ENCODE measurements at regions not wholly inside any gene's neighbourhood (a gene's known extent, or its start where the extent isn't known, plus 50 kb on each side); places are given as distances from the start of the nearest gene placed in this dataset.
A peak's percentile ranks its signal among the peaks of the same experiment; 100 is the strongest.

- dilution Hi-C loops (cut with HindIII; ENCODE audit: low sequenced_read_pairs, unreplicated experiment), result no loop called here
- Histone ChIP-seq H2BK120ac (ENCODE audit: low read depth, low read length) (no peak overlapping the region), H4K5ac (ENCODE audit: low read depth, low read length) (no peak overlapping the region), H3K9ac (ENCODE audit: low read depth, low read length) (no peak overlapping the region), H3K36me3 (ENCODE audit: control insufficient read depth, insufficient read depth, low read length) (no peaks in the 10 kb centered on the region), H3K56ac (ENCODE audit: extremely low read depth, insufficient read depth, low read length) (no peak overlapping the region), H4K20me1 (ENCODE audit: insufficient read depth, low read length) (no peaks in the 10 kb centered on the region), H3K27ac (ENCODE audit: insufficient read depth, low read length) (no peak overlapping the region), H3K23ac (ENCODE audit: low read depth, low read length) (no peak overlapping the region; the same call in 1 of the 2 replicates), H3K79me1 (ENCODE audit: low read depth in 1 of 2, low read length in 2 of 2) (no peaks in the 10 kb centered on the region), H3K14ac (replicated peaks; ENCODE audit: low read depth, low read length) (no peak overlapping the region), H3K18ac (ENCODE audit: low read depth, low read length) (no peak overlapping the region), H3K27me3 (ENCODE audit: control insufficient read depth, insufficient read depth, low read length) (peaks cover 12% of the 10 kb centered on the region), H2BK5ac (ENCODE audit: low read depth, low read length, poor library complexity, severe bottlenecking) (no peak overlapping the region), H2AK5ac (ENCODE audit: low read depth, low read length) (no peak overlapping the region), H3K4me1 (ENCODE audit: control insufficient read depth, insufficient read depth, low read length) (no peaks in the 10 kb centered on the region), H3K4ac (ENCODE audit: low read depth, low read length) (no peak overlapping the region), H4K91ac (ENCODE audit: insufficient read depth, low read depth, low read length) (no peak overlapping the region), H3K4me3 (ENCODE audit: insufficient read depth, low read depth, low read length) (no peak overlapping the region), H2AFZ (replicated peaks; ENCODE audit: low read length, poor library complexity) (peak overlapping the region; percentile 26), H3K9me3 (ENCODE audit: control insufficient read depth, insufficient read depth, low read length) (peaks cover 2% of the 10 kb centered on the region; the same call in 1 of the 2 replicates), H2BK15ac (ENCODE audit: low read depth, low read length) (no peak overlapping the region), H3K4me2 (ENCODE audit: low read depth, low read length) (no peak overlapping the region), H3K9me1 (ENCODE audit: insufficient read depth, low read length) (no peaks in the 10 kb centered on the region), H4K8ac (ENCODE audit: low read depth in 2 of 2, low read length in 2 of 2) (no peak overlapping the region), H2AK9ac (replicated peaks; ENCODE audit: low read depth, low read length, poor library complexity) (no peak overlapping the region), H2BK20ac (ENCODE audit: low read depth, low read length) (no peak overlapping the region)
- TF ChIP-seq FOS (IDR thresholded peaks at IDR 0.05; ENCODE audit: low read depth, low read length), result no peak
- TF ChIP-seq RFX5 (IDR thresholded peaks at IDR 0.05; ENCODE audit: low read depth, low read length), result no peak
- no peak for TF ChIP-seq MXI1 (IDR thresholded peaks at IDR 0.05; ENCODE audit: borderline replicate concordance, low read depth, low read length)
- TF ChIP-seq, protein P1, sequence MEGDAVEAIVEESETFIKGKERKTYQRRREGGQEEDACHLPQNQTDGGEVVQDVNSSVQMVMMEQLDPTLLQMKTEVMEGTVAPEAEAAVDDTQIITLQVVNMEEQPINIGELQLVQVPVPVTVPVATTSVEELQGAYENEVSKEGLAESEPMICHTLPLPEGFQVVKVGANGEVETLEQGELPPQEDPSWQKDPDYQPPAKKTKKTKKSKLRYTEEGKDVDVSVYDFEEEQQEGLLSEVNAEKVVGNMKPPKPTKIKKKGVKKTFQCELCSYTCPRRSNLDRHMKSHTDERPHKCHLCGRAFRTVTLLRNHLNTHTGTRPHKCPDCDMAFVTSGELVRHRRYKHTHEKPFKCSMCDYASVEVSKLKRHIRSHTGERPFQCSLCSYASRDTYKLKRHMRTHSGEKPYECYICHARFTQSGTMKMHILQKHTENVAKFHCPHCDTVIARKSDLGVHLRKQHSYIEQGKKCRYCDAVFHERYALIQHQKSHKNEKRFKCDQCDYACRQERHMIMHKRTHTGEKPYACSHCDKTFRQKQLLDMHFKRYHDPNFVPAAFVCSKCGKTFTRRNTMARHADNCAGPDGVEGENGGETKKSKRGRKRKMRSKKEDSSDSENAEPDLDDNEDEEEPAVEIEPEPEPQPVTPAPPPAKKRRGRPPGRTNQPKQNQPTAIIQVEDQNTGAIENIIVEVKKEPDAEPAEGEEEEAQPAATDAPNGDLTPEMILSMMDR (conservative IDR thresholded peaks at IDR 0.05; ENCODE audit: low read depth, low read length), result peak; percentile 81
- no peak for TF ChIP-seq RCOR1 (IDR thresholded peaks at IDR 0.05; ENCODE audit: insufficient replicate concordance, low read length)
- TF ChIP-seq ELK1 (IDR thresholded peaks at IDR 0.05; ENCODE audit: borderline replicate concordance, low read depth, low read length), result no peak
- TF ChIP-seq RAD21 (IDR thresholded peaks at IDR 0.05; ENCODE audit: low read length), result peak; percentile 83
- TF ChIP-seq POLR2A (IDR thresholded peaks at IDR 0.05; ENCODE audit: low read depth, low read length), result no peak
- TF ChIP-seq NFE2L2 (IDR thresholded peaks at IDR 0.05; ENCODE audit: low read depth, low read length), result no peak
- TF ChIP-seq MAFK (IDR thresholded peaks at IDR 0.05; ENCODE audit: low read depth, low read length), result no peak
- TF ChIP-seq SMC3 (IDR thresholded peaks at IDR 0.05; ENCODE audit: low read depth, low read length), result peak; percentile 90
- TF ChIP-seq MAZ (IDR thresholded peaks at IDR 0.05; ENCODE audit: borderline replicate concordance, low read depth, low read length), result no peak; the same call in 1 of the 2 replicates
- no peak for TF ChIP-seq BHLHE40 (IDR thresholded peaks at IDR 0.05; ENCODE audit: low read depth, low read length)
- no peak for TF ChIP-seq CHD1 (IDR thresholded peaks at IDR 0.05; ENCODE audit: low read depth, low read length)
- TF ChIP-seq, protein P2, sequence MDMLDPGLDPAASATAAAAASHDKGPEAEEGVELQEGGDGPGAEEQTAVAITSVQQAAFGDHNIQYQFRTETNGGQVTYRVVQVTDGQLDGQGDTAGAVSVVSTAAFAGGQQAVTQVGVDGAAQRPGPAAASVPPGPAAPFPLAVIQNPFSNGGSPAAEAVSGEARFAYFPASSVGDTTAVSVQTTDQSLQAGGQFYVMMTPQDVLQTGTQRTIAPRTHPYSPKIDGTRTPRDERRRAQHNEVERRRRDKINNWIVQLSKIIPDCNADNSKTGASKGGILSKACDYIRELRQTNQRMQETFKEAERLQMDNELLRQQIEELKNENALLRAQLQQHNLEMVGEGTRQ (IDR thresholded peaks at IDR 0.05; ENCODE audit: low read depth, low read length), result no peak
- TF ChIP-seq CEBPB (IDR thresholded peaks at IDR 0.05; ENCODE audit: low read depth, low read length), result no peak
- CTCF ChIA-PET, result interaction anchor here (0.7 to 1.9 kb wide), 9 partner anchors 10 to 848 kb away, joined by 3 to 14 read pairs (median 4); no protein-coding TSS in a partner anchor
- peak; percentile 99 for ATAC-seq (ENCODE audit: low read depth)
- WGBS, 2 experiments (ENCODE audit: extremely low coverage in 2 of 2, insufficient read length in 1 of 2), result 33% methylated on average over 5 of the region's 11 CpGs; no CpG with 5 or more reads in 1 of the 2 experiments
- POLR2A ChIA-PET (ENCODE audit: unreplicated experiment), result no interaction called here
- DNase-seq, result peak; percentile 62
- intact Hi-C loops (cut with micrococcal nuclease), result loop anchor here (1.0 kb wide), 5 partner anchors 32 to 848 kb away; partner anchors contain the start of gene TENM4
- in situ Hi-C loops (cut with MboI; ENCODE audit: low sequenced_read_pairs), result loop anchor here (10.0 kb wide), 1 partner anchor 849 kb away; no protein-coding TSS in a partner anchor
- BruUV-seq (replicated peaks), result no TSS peak
Observed at GRCh38 chr11:79493555-79494171, 52.8 kb upstream of the TENM4 start.
